GM18511 (cell line): ENCODE measurements at regions not wholly inside any gene's neighbourhood (a gene's known extent, or its start where the extent isn't known, plus 50 kb on each side); places are given as distances from the start of the nearest gene placed in this dataset.
"Not testable (repeated sequence)": the region's sequence is repeated elsewhere in the genome, so short reads cannot be mapped to it uniquely, and the experiment has no call there.

ENCODE experiments used
- ATAC-seq: cut with Tn5 transposase; IDR thresholded peaks from one replicate; pipeline ENCODE4 v1.9.1; 2021; ENCODE audit warnings: mild to moderate bottlenecking, moderate library complexity; ENCODE audit not compliant: unreplicated experiment

- ATAC-seq, result no peak
Observed at GRCh38 chr10:61612450-61612849, 50.3 kb upstream of the CABCOCO1 start.

- ATAC-seq, result no peak
Observed at GRCh38 chr10:61612009-61612408, 50.7 kb upstream of the CABCOCO1 start.

GRCh38 chr10:61609701-61610100 lies 53.0 kb upstream of the CABCOCO1 start:
- no peak for ATAC-seq

GRCh38 chr10:61608255-61609033 lies 54.3 kb upstream of the CABCOCO1 start:
- no peak for ATAC-seq

- ATAC-seq, result peak; percentile 66
Observed at GRCh38 chr10:61606959-61607907, 55.5 kb upstream of the CABCOCO1 start.

- ATAC-seq, result no peak
Observed at GRCh38 chr10:61605221-61605620, 57.5 kb upstream of the CABCOCO1 start.

GRCh38 chr10:61600399-61600798 lies 62.3 kb upstream of the CABCOCO1 start:
- no peak for ATAC-seq

GRCh38 chr10:61594430-61594829 lies 68.3 kb upstream of the CABCOCO1 start:
- ATAC-seq, result no peak

- no peak for ATAC-seq
Observed at GRCh38 chr10:61592581-61592980, 70.1 kb upstream of the CABCOCO1 start.

- ATAC-seq, result no peak
Observed at GRCh38 chr10:61589547-61590243, 73.0 kb upstream of the CABCOCO1 start.

GRCh38 chr10:61588770-61589211 lies 73.9 kb upstream of the CABCOCO1 start:
- ATAC-seq, result no peak

- ATAC-seq, result no peak
Observed at GRCh38 chr10:61586829-61587228, 75.9 kb upstream of the CABCOCO1 start.

- no peak for ATAC-seq
Observed at GRCh38 chr10:61580608-61581007, 82.1 kb upstream of the CABCOCO1 start.

GRCh38 chr10:61570204-61570603 lies 92.5 kb upstream of the CABCOCO1 start:
- ATAC-seq, result not testable (repeated sequence)

- ATAC-seq, result no peak
Observed at GRCh38 chr10:61567729-61568128, 95.0 kb upstream of the CABCOCO1 start.

- ATAC-seq, result no peak
Observed at GRCh38 chr10:61565819-61566560, 96.7 kb upstream of the CABCOCO1 start.

- no peak for ATAC-seq
Observed at GRCh38 chr10:61564444-61564843, 98.3 kb upstream of the CABCOCO1 start.

GRCh38 chr10:61559615-61560014 lies 103.1 kb upstream of the CABCOCO1 start:
- no peak for ATAC-seq

- ATAC-seq, result no peak
Observed at GRCh38 chr10:61558188-61558587, 104.5 kb upstream of the CABCOCO1 start.

- no peak for ATAC-seq
Observed at GRCh38 chr10:61554925-61555324, 101.7 kb upstream of the TMEM26 start.
